NCI-H128 (cell line): ENCODE measurements at regions not wholly inside any gene's neighbourhood (a gene's known extent, or its start where the extent isn't known, plus 50 kb on each side); places are given as distances from the start of the nearest gene placed in this dataset.
A peak's percentile ranks its signal among the peaks of the same experiment; 100 is the strongest.

ENCODE experiments used
- DNase-seq: peaks from one replicate; lab custom pipeline; 2025; ENCODE audit not compliant: unreplicated experiment; lab: John Stamatoyannopoulos, UW

- DNase-seq: no peak
These were observed 91.1 kb downstream of the LINGO1 start for GRCh38 chr15:77541421-77542181.

GRCh38 chr15:77540312-77541060 lies 92.2 kb downstream of the LINGO1 start:
- no peak for DNase-seq

- peak; percentile 12 for DNase-seq
These were observed 93.8 kb downstream of the LINGO1 start for GRCh38 chr15:77538793-77539497.

- DNase-seq: no peak
These were observed 94.7 kb downstream of the LINGO1 start for GRCh38 chr15:77538027-77538451.

GRCh38 chr15:77537006-77537405 lies 95.7 kb downstream of the LINGO1 start:
- no peak for DNase-seq

GRCh38 chr15:77535845-77536244 lies 96.9 kb downstream of the LINGO1 start:
- no peak for DNase-seq
